Stomach (tissue), 8 donors: ENCODE measurements at regions not wholly inside any gene's neighbourhood (a gene's known extent, or its start where the extent isn't known, plus 50 kb on each side); places are given as distances from the start of the nearest gene placed in this dataset.

Experiments used
- DNase-seq, 2 donors: peaks; one replicate each; pipeline versions ENCODE4 v3.0.0 to v3.0.0-alpha.2; 2013 to 2019
- H3K27ac ChIP-seq, 5 donors: fragments of 200-600 bp in 4 of 5; sonication (generic) in 4 of 5; one replicate each; pipeline ENCODE4 v1.5.1; 2013 to 2019; ENCODE audit warnings: mild to moderate bottlenecking in 1 of 5, moderate library complexity in 1 of 5
- H3K27me3 ChIP-seq, 3 donors: fragments of 200-600 bp; sonication (generic); one replicate each; pipeline ENCODE4 v1.5.1; 2017 to 2019; ENCODE audit warnings: mixed run types in 1 of 3
- H3K36me3 ChIP-seq, 4 donors: fragments of 200-600 bp; sonication (generic); 1 replicate in 3 of 4; 2 replicates in 1 of 4; pipeline ENCODE4 v1.5.1; 2016 to 2019
- H3K4me1 ChIP-seq, 4 donors: fragments of 200-600 bp; sonication (generic); one replicate each; pipeline ENCODE4 v1.5.1; 2016 to 2019
- H3K4me3 ChIP-seq, 4 donors: fragments of 200-600 bp; sonication (generic) in 3 of 4; one replicate each; pipeline ENCODE4 v1.5.1; 2016 to 2019; ENCODE audit warnings: mild to moderate bottlenecking in 1 of 4
- H3K9me3 ChIP-seq, 4 donors: fragments of 200-600 bp; sonication (generic); one replicate each; pipeline ENCODE4 v1.5.1; 2016 to 2019
- EP300 ChIP-seq: sonication (generic); formaldehyde crosslinking; IDR thresholded peaks from one replicate; pipeline ENCODE4 v1.6.1; 2017; ENCODE audit warnings: antibody characterized with exemption
- POLR2A ChIP-seq, 4 donors: fragments of 450-650 bp; IDR thresholded peaks; one replicate each; pipeline ENCODE4 v1.6.1; 2016; ENCODE audit warnings: antibody characterized with exemption in 4 of 4, control low read depth in 2 of 4, mild to moderate bottlenecking in 1 of 4, moderate library complexity in 1 of 4
- POLR2AphosphoS5 ChIP-seq, 3 donors: sonication (generic); formaldehyde crosslinking; IDR thresholded peaks; one replicate each; pipeline ENCODE4 v1.6.1; 2016; ENCODE audit warnings: antibody characterized with exemption in 3 of 3
- WGBS, 5 donors: extraction: QIAGEN DNeasy Blood & Tissue Kit in 3 of 5; methylation state at CpG; one replicate each; pipeline versions ENCODE4 v1.1.5 to v1.1.7; 2013 to 2018; 5-methylcytosine and 5-hydroxymethylcytosine counted together
- intact Hi-C: fragments of 100-400 bp; cut with DNase I; formaldehyde crosslinking; loops from one replicate; pipeline ENCODE4 v1.15.1; 2023; ENCODE audit warnings: low total_unique reads
- TF ChIP-seq, protein P1 (sequence below), 7 experiments: fragments of 450-650 bp in 4 of 7; fragments of 200-600 bp in 3 of 7; sonication (generic) in 3 of 7; IDR thresholded peaks; one replicate each; pipeline ENCODE4 v1.5.1; 2016 to 2019; ENCODE audit warnings: antibody characterized with exemption in 7 of 7, control low read depth in 2 of 7, mild to moderate bottlenecking in 1 of 7
- donor health status: healthy with polysubstance abuse.
- donor health status: Bipolar disorder and iron deficiency.
- donor health status: healthy.

- DNase-seq: no peak
- WGBS, 5 donors: 92 to 96% (median 93%) methylated on average over 11 of the region's 11 CpGs
- no peaks in the 10 kb centered on the region for H3K36me3 ChIP-seq
- no peaks in the 10 kb centered on the region for H3K9me3 ChIP-seq
- TF ChIP-seq EP300: no peak
- TF ChIP-seq, protein P1, sequence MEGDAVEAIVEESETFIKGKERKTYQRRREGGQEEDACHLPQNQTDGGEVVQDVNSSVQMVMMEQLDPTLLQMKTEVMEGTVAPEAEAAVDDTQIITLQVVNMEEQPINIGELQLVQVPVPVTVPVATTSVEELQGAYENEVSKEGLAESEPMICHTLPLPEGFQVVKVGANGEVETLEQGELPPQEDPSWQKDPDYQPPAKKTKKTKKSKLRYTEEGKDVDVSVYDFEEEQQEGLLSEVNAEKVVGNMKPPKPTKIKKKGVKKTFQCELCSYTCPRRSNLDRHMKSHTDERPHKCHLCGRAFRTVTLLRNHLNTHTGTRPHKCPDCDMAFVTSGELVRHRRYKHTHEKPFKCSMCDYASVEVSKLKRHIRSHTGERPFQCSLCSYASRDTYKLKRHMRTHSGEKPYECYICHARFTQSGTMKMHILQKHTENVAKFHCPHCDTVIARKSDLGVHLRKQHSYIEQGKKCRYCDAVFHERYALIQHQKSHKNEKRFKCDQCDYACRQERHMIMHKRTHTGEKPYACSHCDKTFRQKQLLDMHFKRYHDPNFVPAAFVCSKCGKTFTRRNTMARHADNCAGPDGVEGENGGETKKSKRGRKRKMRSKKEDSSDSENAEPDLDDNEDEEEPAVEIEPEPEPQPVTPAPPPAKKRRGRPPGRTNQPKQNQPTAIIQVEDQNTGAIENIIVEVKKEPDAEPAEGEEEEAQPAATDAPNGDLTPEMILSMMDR (IDR thresholded peaks at IDR 0.05): no peak
- no peak for TF ChIP-seq POLR2A (IDR thresholded peaks at IDR 0.05)
- intact Hi-C loops: no loop called here
- H3K4me1 ChIP-seq: no peaks in the 10 kb centered on the region
- no peak overlapping the region for H3K27ac ChIP-seq
- H3K4me3 ChIP-seq: no peak overlapping the region
- H3K27me3 ChIP-seq: peaks cover 0 to 43% (median 0%) of the 10 kb centered on the region in 3 donors
Observed at GRCh38 chr16:86966777-86967176, 350.4 kb downstream of the C16orf95 start.

DNA sequence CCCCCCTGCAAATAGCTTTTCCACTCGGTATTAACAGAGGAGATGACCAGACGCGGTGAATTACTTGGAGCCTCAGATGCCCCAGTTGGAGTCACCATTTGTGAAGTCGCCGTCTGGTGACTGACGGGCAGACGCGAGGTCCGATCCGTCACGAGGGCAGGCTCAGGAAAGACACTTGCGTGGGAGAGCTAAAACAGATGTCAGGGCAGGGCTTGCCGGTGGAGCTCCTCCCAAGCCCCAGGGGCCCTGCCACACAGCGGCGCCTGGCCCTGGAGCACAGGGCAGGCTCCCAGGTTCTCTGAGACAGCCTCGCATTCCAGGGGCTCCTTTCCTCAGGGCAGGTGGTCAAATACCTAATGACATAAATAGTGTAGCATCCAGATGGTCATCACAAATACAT lies 348.3 kb downstream of the C16orf95 start:
- H3K4me3 ChIP-seq: no peak overlapping the region
- H3K4me1 ChIP-seq: no peaks in the 10 kb centered on the region
- H3K36me3 ChIP-seq: no peaks in the 10 kb centered on the region
- intact Hi-C loops: no loop called here
- WGBS, 5 donors: 86 to 90% (median 87%) methylated on average over 16 of the region's 16 CpGs
- peaks cover 0 to 5% (median 1%) of the 10 kb centered on the region in 4 donors for H3K9me3 ChIP-seq
- no peak for TF ChIP-seq POLR2A (IDR thresholded peaks at IDR 0.05)
- no peak for TF ChIP-seq EP300
- no peak for TF ChIP-seq POLR2AphosphoS5 (IDR thresholded peaks at IDR 0.05)
- TF ChIP-seq, protein P1 (IDR thresholded peaks at IDR 0.05): no peak
- H3K27me3 ChIP-seq: peaks cover 0 to 36% (median 0%) of the 10 kb centered on the region in 3 donors
- no peak for DNase-seq
- no peak overlapping the region for H3K27ac ChIP-seq

DNA sequence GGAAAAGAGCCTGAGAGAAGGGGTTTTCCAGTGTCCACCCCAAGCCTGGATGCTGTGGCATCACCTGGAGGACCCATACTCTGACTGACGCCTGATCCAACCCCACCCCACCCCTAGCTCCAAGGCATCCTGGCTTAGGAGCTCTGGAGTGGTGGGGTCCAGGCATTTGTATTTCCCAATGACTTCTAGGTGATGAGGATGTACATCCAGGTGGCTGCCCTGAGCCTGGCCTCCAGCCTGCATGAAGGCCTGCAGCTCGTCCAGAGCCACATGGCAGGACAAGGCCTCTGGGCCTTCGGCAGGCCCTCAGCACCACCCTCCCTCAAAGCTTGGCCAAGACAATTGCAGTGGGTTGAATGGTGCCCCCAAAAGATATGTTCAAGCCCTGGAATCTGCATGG lies 347.5 kb downstream of the C16orf95 start:
- TF ChIP-seq POLR2AphosphoS5 (IDR thresholded peaks at IDR 0.05) (no peak), POLR2A (IDR thresholded peaks at IDR 0.05) (no peak), EP300 (no peak)
- Histone ChIP-seq H3K27me3 (peaks cover 0 to 28% (median 0%) of the 10 kb centered on the region in 3 donors), H3K36me3 (no peaks in the 10 kb centered on the region), H3K4me1 (no peaks in the 10 kb centered on the region), H3K9me3 (peaks cover 0 to 10% (median 4%) of the 10 kb centered on the region in 4 donors), H3K4me3 (no peak overlapping the region), H3K27ac (no peak overlapping the region)
- 89 to 100% (median 95%) methylated on average over 2 to 3 of the region's 3 CpGs for WGBS, 5 donors
- no peak for DNase-seq
- intact Hi-C loops: no loop called here

DNA sequence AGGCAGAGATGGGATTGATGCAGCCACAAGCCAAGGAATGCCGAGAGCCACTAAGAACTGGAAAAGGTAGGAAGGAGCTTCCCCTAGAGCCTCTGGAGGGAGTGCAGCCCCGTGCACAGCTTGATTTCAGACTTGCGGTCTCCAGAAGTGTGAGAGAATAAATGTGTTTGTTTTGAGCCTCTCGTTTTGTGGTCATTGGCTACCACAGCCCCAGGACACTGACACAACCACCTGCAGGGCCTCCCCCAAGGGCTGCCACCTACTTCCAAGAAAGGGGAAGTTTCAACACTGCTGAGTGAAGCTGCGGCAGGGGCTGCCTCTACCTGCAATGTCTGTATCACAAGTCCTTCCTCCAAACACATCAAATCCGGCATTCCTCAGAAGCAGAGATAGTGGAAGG lies 346.9 kb downstream of the C16orf95 start:
- Histone ChIP-seq H3K4me3 (no peak overlapping the region), H3K27ac (no peak overlapping the region), H3K9me3 (peaks cover 0 to 10% (median 4%) of the 10 kb centered on the region in 4 donors), H3K27me3 (peaks cover 0 to 23% (median 0%) of the 10 kb centered on the region in 3 donors), H3K36me3 (no peaks in the 10 kb centered on the region), H3K4me1 (no peaks in the 10 kb centered on the region)
- intact Hi-C loops: no loop called here
- no peak for DNase-seq
- 83 to 91% (median 84%) methylated on average over 6 of the region's 6 CpGs for WGBS, 5 donors
- TF ChIP-seq POLR2A (IDR thresholded peaks at IDR 0.05) (no peak), POLR2AphosphoS5 (IDR thresholded peaks at IDR 0.05) (no peak), EP300 (no peak)
- TF ChIP-seq, protein P1 (IDR thresholded peaks at IDR 0.05): no peak

DNA sequence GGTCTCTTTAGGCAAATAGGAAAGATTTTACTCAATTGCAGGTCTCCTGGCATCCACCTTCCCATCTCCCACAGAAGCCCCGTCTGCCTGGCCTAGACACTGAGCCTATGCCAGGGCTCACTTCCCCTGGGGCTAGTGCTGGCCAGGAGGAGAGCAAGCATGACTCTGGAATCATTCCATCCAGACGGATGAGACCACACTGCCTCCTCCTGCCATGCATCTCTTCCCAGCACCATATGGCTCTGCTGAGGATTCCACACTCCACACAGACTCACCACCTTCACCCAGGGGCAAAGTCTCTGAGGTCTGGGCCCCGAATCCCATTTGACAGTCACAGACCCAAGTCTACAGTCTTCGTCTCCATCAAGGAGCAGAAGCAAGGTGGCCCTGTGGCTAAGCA lies 346.5 kb downstream of the C16orf95 start:
- no peaks in the 10 kb centered on the region for H3K36me3 ChIP-seq
- H3K9me3 ChIP-seq: peaks cover 0 to 10% (median 4%) of the 10 kb centered on the region in 4 donors
- no peaks in the 10 kb centered on the region for H3K4me1 ChIP-seq
- no peak overlapping the region for H3K4me3 ChIP-seq
- TF ChIP-seq, protein P1 (IDR thresholded peaks at IDR 0.05): no peak
- TF ChIP-seq POLR2A (IDR thresholded peaks at IDR 0.05) (no peak), POLR2AphosphoS5 (IDR thresholded peaks at IDR 0.05) (no peak), EP300 (no peak)
- no peak for DNase-seq
- peaks cover 0 to 22% (median 0%) of the 10 kb centered on the region in 3 donors for H3K27me3 ChIP-seq
- no peak overlapping the region for H3K27ac ChIP-seq
- intact Hi-C loops: no loop called here
- 79 to 89% (median 86%) methylated on average over 4 of the region's 4 CpGs for WGBS, 5 donors
